ENCODE measurements at regions not wholly inside any gene's neighbourhood (a gene's known extent, or its start where the extent isn't known, plus 50 kb on each side); places are given as distances from the start of the nearest gene placed in this dataset.

- DNase-seq (ENCODE audit: extremely low spot score) = no peak
- ChIA-PET CTCF (no interaction called here), POLR2A (no interaction called here)
- TF ChIP-seq L3MBTL2 (conservative IDR thresholded peaks at IDR 0.05) = no peak
- TF ChIP-seq SUZ12 (IDR thresholded peaks at IDR 0.05) = no peak
These were observed 197.9 kb upstream of the CDH11 start for GRCh38 chr16:65319621-65320231.

- ChIA-PET CTCF (no interaction called here), POLR2A (no interaction called here)
- TF ChIP-seq SP1 (IDR thresholded peaks at IDR 0.05) (no peak), HDGF (IDR thresholded peaks at IDR 0.05; ENCODE audit: borderline replicate concordance) (no peak), ELF4 (IDR thresholded peaks at IDR 0.05) (no peak), LEF1 (IDR thresholded peaks at IDR 0.05; ENCODE audit: borderline replicate concordance) (no peak), TARDBP (IDR thresholded peaks at IDR 0.05) (no peak), L3MBTL2 (conservative IDR thresholded peaks at IDR 0.05) (no peak), FOXA1 (IDR thresholded peaks at IDR 0.05) (no peak), PKNOX1 (IDR thresholded peaks at IDR 0.05) (no peak), BHLHE40 (IDR thresholded peaks at IDR 0.05; ENCODE audit: borderline replicate concordance) (no peak), CTBP1 (IDR thresholded peaks at IDR 0.05; ENCODE audit: borderline replicate concordance) (no peak)
- DNase-seq (ENCODE audit: extremely low spot score) = no peak
These were observed 196.9 kb upstream of the CDH11 start for GRCh38 chr16:65318590-65319257.

GRCh38 chr16:65318138-65318537, 196.3 kb upstream of the CDH11 start:
- no peak for DNase-seq (ENCODE audit: extremely low spot score)
- ChIA-PET POLR2A (no interaction called here), CTCF (no interaction called here)
- no peak for TF ChIP-seq BHLHE40 (IDR thresholded peaks at IDR 0.05; ENCODE audit: borderline replicate concordance)
- no peak for TF ChIP-seq CTBP1 (IDR thresholded peaks at IDR 0.05; ENCODE audit: borderline replicate concordance)
- TF ChIP-seq ARNT (IDR thresholded peaks at IDR 0.05) = no peak
- no peak for TF ChIP-seq SUZ12 (IDR thresholded peaks at IDR 0.05)
- no peak for TF ChIP-seq SP1 (IDR thresholded peaks at IDR 0.05)
- TF ChIP-seq FOXK2 (IDR thresholded peaks at IDR 0.05) = no peak
- no peak for TF ChIP-seq FOXM1 (IDR thresholded peaks at IDR 0.05; ENCODE audit: borderline replicate concordance)
- TF ChIP-seq TARDBP (IDR thresholded peaks at IDR 0.05) = no peak
- no peak for TF ChIP-seq NFRKB (IDR thresholded peaks at IDR 0.05)
- TF ChIP-seq PKNOX1 (IDR thresholded peaks at IDR 0.05) = no peak
- TF ChIP-seq HDGF (IDR thresholded peaks at IDR 0.05; ENCODE audit: borderline replicate concordance) = no peak
- no peak for TF ChIP-seq L3MBTL2 (conservative IDR thresholded peaks at IDR 0.05)
- no peak for TF ChIP-seq FOXA1 (IDR thresholded peaks at IDR 0.05)
- no peak for TF ChIP-seq LEF1 (IDR thresholded peaks at IDR 0.05; ENCODE audit: borderline replicate concordance)
- no peak for TF ChIP-seq ZNF384 (IDR thresholded peaks at IDR 0.05)
- TF ChIP-seq ELF4 (IDR thresholded peaks at IDR 0.05) = no peak

GRCh38 chr16:65316808-65317207, 194.9 kb upstream of the CDH11 start:
- no peak for DNase-seq (ENCODE audit: extremely low spot score)
- POLR2A ChIA-PET = no interaction called here
- CTCF ChIA-PET = no interaction called here
- TF ChIP-seq LEF1 (IDR thresholded peaks at IDR 0.05; ENCODE audit: borderline replicate concordance) (no peak), CTBP1 (IDR thresholded peaks at IDR 0.05; ENCODE audit: borderline replicate concordance) (no peak), BHLHE40 (IDR thresholded peaks at IDR 0.05; ENCODE audit: borderline replicate concordance) (no peak), ARNT (IDR thresholded peaks at IDR 0.05) (no peak), NFRKB (IDR thresholded peaks at IDR 0.05) (no peak), ZNF384 (IDR thresholded peaks at IDR 0.05) (no peak), SP1 (IDR thresholded peaks at IDR 0.05) (no peak), FOXK2 (IDR thresholded peaks at IDR 0.05) (no peak), ELF4 (IDR thresholded peaks at IDR 0.05) (no peak), TARDBP (IDR thresholded peaks at IDR 0.05) (no peak)

- no peak for DNase-seq (ENCODE audit: extremely low spot score)
- ChIA-PET POLR2A (no interaction called here), CTCF (no interaction called here)
- TF ChIP-seq PKNOX1 (IDR thresholded peaks at IDR 0.05) (no peak), ARNT (IDR thresholded peaks at IDR 0.05) (no peak)
These were observed 193.4 kb upstream of the CDH11 start for GRCh38 chr16:65315081-65315780.

GRCh38 chr16:65314627-65315008, 192.8 kb upstream of the CDH11 start:
- ChIA-PET CTCF (no interaction called here), POLR2A (no interaction called here)
- no peak for DNase-seq (ENCODE audit: extremely low spot score)
- TF ChIP-seq NFRKB (IDR thresholded peaks at IDR 0.05) (no peak), FOXA1 (IDR thresholded peaks at IDR 0.05) (no peak), CTBP1 (IDR thresholded peaks at IDR 0.05; ENCODE audit: borderline replicate concordance) (no peak), PKNOX1 (IDR thresholded peaks at IDR 0.05) (no peak), L3MBTL2 (conservative IDR thresholded peaks at IDR 0.05) (no peak), ZNF384 (IDR thresholded peaks at IDR 0.05) (no peak), FOXK2 (IDR thresholded peaks at IDR 0.05) (no peak), FOXM1 (IDR thresholded peaks at IDR 0.05; ENCODE audit: borderline replicate concordance) (no peak), ARNT (IDR thresholded peaks at IDR 0.05) (no peak), TARDBP (IDR thresholded peaks at IDR 0.05) (no peak), SUZ12 (IDR thresholded peaks at IDR 0.05) (no peak), LEF1 (IDR thresholded peaks at IDR 0.05; ENCODE audit: borderline replicate concordance) (no peak), BHLHE40 (IDR thresholded peaks at IDR 0.05; ENCODE audit: borderline replicate concordance) (no peak), SP1 (IDR thresholded peaks at IDR 0.05) (no peak), ELF4 (IDR thresholded peaks at IDR 0.05) (no peak), HDGF (IDR thresholded peaks at IDR 0.05; ENCODE audit: borderline replicate concordance) (no peak)

All from HEK293T (cell line).